IMR-90 (cell line): ENCODE measurements at regions not wholly inside any gene's neighbourhood (a gene's known extent, or its start where the extent isn't known, plus 50 kb on each side); places are given as distances from the start of the nearest gene placed in this dataset.

Experiments
- ATAC-seq: fragments of 200-7000 bp; cut with Tn5 transposase; 2 replicates; pipeline ENCODE4 v1.9.1; 2020; ENCODE audit warnings: low read depth, mild to moderate bottlenecking, moderate library complexity
- BruUV-seq: library from RNA; stranded (reverse); fragments of 400-500 nt; replicated peaks from 2 replicates; lab custom pipeline; 2021; lab: Mats Ljungman, UMichigan
- CTCF ChIA-PET: fragments of 300-600 bp; formaldehyde crosslinking; extraction: SDS; loops from one replicate; lab custom pipeline; 2021; ENCODE audit warnings: antibody characterized with exemption; lab: Yijun Ruan, JAX
- POLR2A ChIA-PET: fragments of 300-600 bp; sonication (Branson Sonifier 250); formaldehyde crosslinking; loops from one replicate; lab custom pipeline; 2022; ENCODE audit warnings: antibody characterized with exemption; ENCODE audit not compliant: unreplicated experiment; lab: Charles Lee
- DNase-seq: peaks from one replicate; pipeline ENCODE4 v3.0.0; 2013
- H2AFZ ChIP-seq: replicated peaks from 2 replicates; pipeline ENCODE3; 2013; ENCODE audit warnings: low read length, mild to moderate bottlenecking; ENCODE audit not compliant: poor library complexity
- H2AK5ac ChIP-seq: 2 replicates; pipeline ENCODE4 v1.6.1; 2013; ENCODE audit warnings: low read depth, low read length, inconsistent platforms
- H2AK9ac ChIP-seq: replicated peaks from 2 replicates; pipeline ENCODE3; 2013; ENCODE audit warnings: mild to moderate bottlenecking, low read depth, low read length, moderate library complexity; ENCODE audit not compliant: poor library complexity
- H2BK120ac ChIP-seq: 2 replicates; pipeline ENCODE4 v1.6.1; 2013; ENCODE audit warnings: low read depth, low read length, inconsistent platforms
- H2BK15ac ChIP-seq: 3 replicates; pipeline ENCODE4 v1.6.1; 2013; ENCODE audit warnings: low read depth, low read length, inconsistent platforms
- H2BK20ac ChIP-seq: 2 replicates; pipeline ENCODE4 v1.6.1; 2013; ENCODE audit warnings: low read depth, mild to moderate bottlenecking, inconsistent platforms, low read length, moderate library complexity
- H2BK5ac ChIP-seq: 2 replicates; pipeline ENCODE4 v1.6.1; 2013; ENCODE audit warnings: mild to moderate bottlenecking, low read depth, low read length, inconsistent platforms; ENCODE audit not compliant: poor library complexity, severe bottlenecking
- H3K14ac ChIP-seq: replicated peaks from 2 replicates; pipeline ENCODE4 v1.6.1; 2013; ENCODE audit warnings: low read depth, low read length, inconsistent platforms
- H3K18ac ChIP-seq: 2 replicates; pipeline ENCODE4 v1.6.1; 2013; ENCODE audit warnings: low read depth, low read length, control low read depth
- H3K23ac ChIP-seq: 2 replicates; pipeline ENCODE4 v1.6.1; 2013; ENCODE audit warnings: low read depth, low read length, inconsistent platforms
- H3K27ac ChIP-seq: 2 replicates; pipeline ENCODE4 v1.5.1; 2013; ENCODE audit warnings: mild to moderate bottlenecking, control low read depth, low read length; ENCODE audit not compliant: insufficient read depth
- H3K27me3 ChIP-seq: 2 replicates; pipeline ENCODE4 v1.6.1; 2013; ENCODE audit warnings: low read length; ENCODE audit not compliant: control insufficient read depth, insufficient read depth
- H3K36me3 ChIP-seq: 2 replicates; pipeline ENCODE4 v1.6.1; 2013; ENCODE audit warnings: low read length, mixed read lengths; ENCODE audit not compliant: control insufficient read depth, insufficient read depth
- H3K4ac ChIP-seq: 2 replicates; pipeline ENCODE4 v1.6.1; 2013; ENCODE audit warnings: low read depth, low read length, inconsistent platforms
- H3K4me1 ChIP-seq: 2 replicates; pipeline ENCODE4 v1.6.1; 2013; ENCODE audit warnings: low read length, mixed read lengths; ENCODE audit not compliant: control insufficient read depth, insufficient read depth
- H3K4me2 ChIP-seq: 2 replicates; pipeline ENCODE4 v1.6.1; 2013; ENCODE audit warnings: low read depth, mild to moderate bottlenecking, control low read depth, low read length, moderate library complexity
- H3K4me3 ChIP-seq: 2 replicates; pipeline ENCODE4 v1.5.1; 2013; ENCODE audit warnings: low read depth, mild to moderate bottlenecking, control low read depth, low read length, moderate library complexity; ENCODE audit not compliant: insufficient read depth
- H3K56ac ChIP-seq: 2 replicates; pipeline ENCODE4 v1.6.1; 2013; ENCODE audit warnings: low read length, inconsistent platforms; ENCODE audit not compliant: insufficient read depth; ENCODE audit errors: extremely low read depth
- H3K79me1 ChIP-seq, 2 experiments: 2 replicates each; pipeline ENCODE4 v1.6.1; 2013; ENCODE audit warnings: low read length in 2 of 2, inconsistent platforms in 1 of 2, low read depth in 1 of 2
- H3K9ac ChIP-seq: 2 replicates; pipeline ENCODE4 v1.6.1; 2013; ENCODE audit warnings: low read depth, low read length, control low read depth
- H3K9me1 ChIP-seq: 2 replicates; pipeline ENCODE4 v1.6.1; 2013; ENCODE audit warnings: low read length, inconsistent platforms; ENCODE audit not compliant: insufficient read depth
- H3K9me3 ChIP-seq: 2 replicates; pipeline ENCODE4 v1.6.1; 2013; ENCODE audit warnings: low read length; ENCODE audit not compliant: control insufficient read depth, insufficient read depth
- H4K20me1 ChIP-seq: 2 replicates; pipeline ENCODE4 v1.6.1; 2013; ENCODE audit warnings: low read length, inconsistent platforms; ENCODE audit not compliant: insufficient read depth
- H4K5ac ChIP-seq: 2 replicates; pipeline ENCODE4 v1.6.1; 2013; ENCODE audit warnings: mild to moderate bottlenecking, low read depth, low read length, control low read depth
- H4K8ac ChIP-seq, 2 experiments: 2 replicates each; pipeline ENCODE4 v1.6.1; 2013; ENCODE audit warnings: low read depth in 2 of 2, low read length in 2 of 2, control low read depth in 1 of 2, inconsistent platforms in 1 of 2
- H4K91ac ChIP-seq: 2 replicates; pipeline ENCODE4 v1.6.1; 2013; ENCODE audit warnings: low read depth, low read length, inconsistent platforms; ENCODE audit not compliant: insufficient read depth
- CEBPB ChIP-seq: IDR thresholded peaks from 2 replicates; pipeline ENCODE4 v1.6.1; 2012; ENCODE audit warnings: low read depth, low read length, improper control_type of control experiment
- CHD1 ChIP-seq: IDR thresholded peaks from 2 replicates; pipeline ENCODE4 v1.6.1; 2012; ENCODE audit warnings: low read depth, low read length, improper control_type of control experiment
- MXI1 ChIP-seq: IDR thresholded peaks from 2 replicates; pipeline ENCODE4 v1.6.1; 2012; ENCODE audit warnings: low read depth, mild to moderate bottlenecking, low read length, moderate library complexity, borderline replicate concordance
- RAD21 ChIP-seq: IDR thresholded peaks from 2 replicates; pipeline ENCODE4 v1.6.1; 2012; ENCODE audit warnings: low read length, improper control_type of control experiment
- USF2 ChIP-seq: fragments of 150-350 bp; IDR thresholded peaks from 2 replicates; pipeline ENCODE4 v1.6.1; 2017; ENCODE audit warnings: mild to moderate bottlenecking, antibody characterized with exemption, low read length, low read depth
- dilution Hi-C: fragments of 300-500 bp; cut with HindIII; formaldehyde crosslinking; loops from one replicate; pipeline ENCODE4 v1.14.3; 2018; ENCODE audit warnings: low sequenced_read_pairs; ENCODE audit not compliant: unreplicated experiment
- in situ Hi-C: fragments of 300-500 bp; cut with MboI; formaldehyde crosslinking; loops from 3 replicates; pipeline ENCODE4 v1.14.3; 2019; ENCODE audit warnings: low sequenced_read_pairs, inconsistent platforms, mixed read lengths
- intact Hi-C: fragments of 100-400 bp; cut with micrococcal nuclease; formaldehyde crosslinking; loops from 2 replicates; pipeline ENCODE4 v1.10.0; 2022
- TF ChIP-seq, protein P1 (sequence below): conservative IDR thresholded peaks from 2 replicates; pipeline ENCODE4 v1.5.1; 2012; ENCODE audit warnings: mild to moderate bottlenecking, low read depth, low read length, improper control_type of control experiment
- TF ChIP-seq, protein P2 (sequence below): fragments of 150-350 bp; IDR thresholded peaks from 2 replicates; pipeline ENCODE4 v1.6.1; 2016; ENCODE audit warnings: low read depth, mild to moderate bottlenecking, low read length, moderate library complexity, borderline replicate concordance

DNA sequence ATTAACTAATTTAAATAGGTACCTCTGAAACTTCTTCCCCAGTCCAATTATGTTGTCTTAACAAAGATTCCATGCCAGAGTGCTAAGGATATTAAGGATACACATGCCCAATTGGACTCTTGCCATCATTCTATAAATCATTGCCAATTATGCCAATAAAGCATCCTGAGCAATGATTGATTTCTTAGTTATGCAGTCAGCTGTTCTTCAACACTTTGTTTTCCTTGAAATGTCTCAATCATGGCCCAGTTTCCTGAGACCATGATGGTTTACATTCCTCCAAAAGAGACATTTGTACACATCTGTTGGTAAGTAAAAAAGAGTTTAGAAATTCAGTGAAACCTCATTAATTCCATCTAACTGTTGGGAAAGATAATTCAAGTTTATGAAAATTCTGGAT is 180.4 kb upstream of the PKN2 start:
- Histone ChIP-seq H2BK120ac (no peak overlapping the region), H2AFZ (no peak overlapping the region), H3K14ac (no peak overlapping the region), H3K56ac (no peak overlapping the region), H3K4me3 (no peak overlapping the region), H2BK5ac (no peak overlapping the region), H4K20me1 (no peaks in the 10 kb centered on the region), H3K27me3 (no peaks in the 10 kb centered on the region), H3K9ac (no peak overlapping the region), H4K5ac (no peak overlapping the region), H3K23ac (no peak overlapping the region), H3K9me3 (no peaks in the 10 kb centered on the region), H3K36me3 (no peaks in the 10 kb centered on the region), H3K9me1 (no peaks in the 10 kb centered on the region), H3K18ac (no peak overlapping the region), H3K4ac (no peak overlapping the region), H4K8ac (no peak overlapping the region), H3K27ac (no peak overlapping the region), H2AK5ac (no peak overlapping the region), H3K4me2 (no peak overlapping the region), H2BK15ac (no peak overlapping the region), H3K4me1 (no peaks in the 10 kb centered on the region), H2BK20ac (no peak overlapping the region), H3K79me1 (no peaks in the 10 kb centered on the region), H4K91ac (no peak overlapping the region), H2AK9ac (no peak overlapping the region)
- TF ChIP-seq, protein P1, sequence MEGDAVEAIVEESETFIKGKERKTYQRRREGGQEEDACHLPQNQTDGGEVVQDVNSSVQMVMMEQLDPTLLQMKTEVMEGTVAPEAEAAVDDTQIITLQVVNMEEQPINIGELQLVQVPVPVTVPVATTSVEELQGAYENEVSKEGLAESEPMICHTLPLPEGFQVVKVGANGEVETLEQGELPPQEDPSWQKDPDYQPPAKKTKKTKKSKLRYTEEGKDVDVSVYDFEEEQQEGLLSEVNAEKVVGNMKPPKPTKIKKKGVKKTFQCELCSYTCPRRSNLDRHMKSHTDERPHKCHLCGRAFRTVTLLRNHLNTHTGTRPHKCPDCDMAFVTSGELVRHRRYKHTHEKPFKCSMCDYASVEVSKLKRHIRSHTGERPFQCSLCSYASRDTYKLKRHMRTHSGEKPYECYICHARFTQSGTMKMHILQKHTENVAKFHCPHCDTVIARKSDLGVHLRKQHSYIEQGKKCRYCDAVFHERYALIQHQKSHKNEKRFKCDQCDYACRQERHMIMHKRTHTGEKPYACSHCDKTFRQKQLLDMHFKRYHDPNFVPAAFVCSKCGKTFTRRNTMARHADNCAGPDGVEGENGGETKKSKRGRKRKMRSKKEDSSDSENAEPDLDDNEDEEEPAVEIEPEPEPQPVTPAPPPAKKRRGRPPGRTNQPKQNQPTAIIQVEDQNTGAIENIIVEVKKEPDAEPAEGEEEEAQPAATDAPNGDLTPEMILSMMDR: no peak
- no peak for TF ChIP-seq CEBPB
- no peak for TF ChIP-seq RAD21
- no peak for TF ChIP-seq MXI1
- TF ChIP-seq, protein P2, sequence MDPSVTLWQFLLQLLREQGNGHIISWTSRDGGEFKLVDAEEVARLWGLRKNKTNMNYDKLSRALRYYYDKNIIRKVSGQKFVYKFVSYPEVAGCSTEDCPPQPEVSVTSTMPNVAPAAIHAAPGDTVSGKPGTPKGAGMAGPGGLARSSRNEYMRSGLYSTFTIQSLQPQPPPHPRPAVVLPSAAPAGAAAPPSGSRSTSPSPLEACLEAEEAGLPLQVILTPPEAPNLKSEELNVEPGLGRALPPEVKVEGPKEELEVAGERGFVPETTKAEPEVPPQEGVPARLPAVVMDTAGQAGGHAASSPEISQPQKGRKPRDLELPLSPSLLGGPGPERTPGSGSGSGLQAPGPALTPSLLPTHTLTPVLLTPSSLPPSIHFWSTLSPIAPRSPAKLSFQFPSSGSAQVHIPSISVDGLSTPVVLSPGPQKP: no peak
- no peak for TF ChIP-seq CHD1
- no peak for TF ChIP-seq USF2
- in situ Hi-C loops: no loop called here
- DNase-seq: no peak
- CTCF ChIA-PET: no interaction called here
- no peak for ATAC-seq
- POLR2A ChIA-PET: no interaction called here
- intact Hi-C loops: no loop called here
- BruUV-seq: no TSS peak
- dilution Hi-C loops: no loop called here
